ENCODE measurements at regions not wholly inside any gene's neighbourhood (a gene's known extent, or its start where the extent isn't known, plus 50 kb on each side); places are given as distances from the start of the nearest gene placed in this dataset.

DNA sequence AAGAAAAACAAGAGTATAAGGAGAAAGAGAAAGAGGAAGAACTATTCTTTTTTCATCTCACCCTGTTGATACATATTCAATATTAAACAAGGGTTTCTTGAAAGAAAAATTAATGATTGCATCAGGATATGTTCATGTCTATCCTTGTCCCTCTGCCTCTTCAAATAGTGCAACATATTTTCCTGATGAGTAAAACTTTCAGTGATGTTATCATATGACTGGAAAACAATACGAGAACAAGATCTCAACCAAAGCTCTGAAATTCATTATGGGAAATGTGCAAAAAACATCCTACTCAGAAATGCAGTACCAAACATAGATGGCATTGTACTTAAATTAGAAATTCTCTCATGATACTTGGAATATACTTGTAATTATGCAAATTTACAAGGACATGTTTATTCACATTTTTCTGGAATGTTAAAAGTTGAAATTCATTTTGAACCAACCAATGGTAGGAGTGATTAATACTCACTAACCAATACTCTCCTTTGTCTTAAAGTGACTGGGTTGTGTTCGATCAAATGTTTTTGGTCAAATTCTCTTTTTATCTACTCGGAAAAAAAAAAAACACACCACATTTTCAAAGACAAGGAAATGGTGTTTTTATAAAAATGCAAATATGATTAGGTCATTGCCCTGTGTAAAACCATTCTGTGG lies 148.9 kb upstream of the GULP1 start:
- TF ChIP-seq GATA3 (IDR thresholded peaks at IDR 0.05; ENCODE audit: low read depth, low read length) (no peak), GATA2 (IDR thresholded peaks at IDR 0.05; ENCODE audit: low read depth, low read length) (no peak)

DNA sequence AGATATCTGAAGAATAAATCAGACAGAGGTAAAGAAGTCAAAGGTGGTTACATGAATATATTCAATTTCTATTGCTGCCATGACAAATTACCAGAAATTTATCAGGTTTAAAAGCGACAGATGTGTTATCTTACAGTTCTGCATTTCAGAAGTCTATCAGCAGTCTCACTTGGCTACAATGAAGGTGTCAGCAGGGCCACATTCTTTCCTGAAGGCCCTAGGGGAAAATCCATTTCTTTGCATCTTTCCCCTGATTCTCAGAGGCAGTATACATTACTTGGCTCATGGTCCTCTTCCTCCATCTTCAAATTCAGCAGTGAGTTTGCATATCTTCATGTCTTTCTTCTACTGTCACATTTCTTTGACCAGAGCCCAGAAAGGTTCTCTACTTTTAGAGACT lies 145.8 kb upstream of the GULP1 start:
- TF ChIP-seq GATA2 (IDR thresholded peaks at IDR 0.05; ENCODE audit: low read depth, low read length) (no peak), GATA3 (IDR thresholded peaks at IDR 0.05; ENCODE audit: low read depth, low read length) (no peak)

DNA sequence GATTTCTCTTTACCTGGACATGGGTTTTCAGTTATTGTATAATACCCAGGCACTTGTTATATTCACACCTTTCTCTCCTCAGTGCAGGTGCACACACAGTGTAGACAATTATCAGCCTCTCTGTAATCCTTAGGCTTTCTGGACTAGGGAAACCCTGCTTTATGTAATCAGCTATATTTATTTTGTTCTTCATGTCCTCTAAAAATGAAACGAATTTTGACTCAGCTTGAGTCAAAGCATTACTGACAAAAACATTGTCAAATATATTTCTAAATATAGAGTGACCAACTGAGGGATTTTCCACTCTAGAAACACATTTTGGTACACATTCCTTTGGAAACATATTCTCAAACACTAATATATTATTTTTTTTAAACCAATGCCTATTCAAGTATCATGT lies 144.8 kb upstream of the GULP1 start:
- TF ChIP-seq GATA3 (IDR thresholded peaks at IDR 0.05; ENCODE audit: low read depth, low read length) (no peak), GATA2 (IDR thresholded peaks at IDR 0.05; ENCODE audit: low read depth, low read length) (no peak)

DNA sequence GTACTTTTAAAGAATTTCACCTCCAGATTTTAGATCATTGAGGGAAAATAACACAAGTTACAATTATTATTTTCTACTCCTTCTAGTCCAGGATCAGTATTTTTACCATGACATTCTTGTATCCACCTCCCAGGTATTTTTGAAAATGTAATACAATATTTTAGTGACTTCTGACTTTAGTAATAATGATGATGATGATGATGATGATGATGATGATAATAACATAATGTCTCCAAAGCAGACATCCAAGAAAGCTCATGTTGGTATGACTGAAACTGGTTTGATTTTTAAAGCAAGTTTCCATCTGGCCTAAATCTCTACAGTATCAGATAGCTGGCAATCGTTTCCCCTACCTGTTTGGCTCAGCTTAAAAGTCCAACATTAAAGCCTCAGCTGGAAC lies 140.0 kb upstream of the GULP1 start:
- TF ChIP-seq GATA2 (IDR thresholded peaks at IDR 0.05; ENCODE audit: low read depth, low read length), result no peak
- TF ChIP-seq GATA3 (IDR thresholded peaks at IDR 0.05; ENCODE audit: low read depth, low read length), result no peak

DNA sequence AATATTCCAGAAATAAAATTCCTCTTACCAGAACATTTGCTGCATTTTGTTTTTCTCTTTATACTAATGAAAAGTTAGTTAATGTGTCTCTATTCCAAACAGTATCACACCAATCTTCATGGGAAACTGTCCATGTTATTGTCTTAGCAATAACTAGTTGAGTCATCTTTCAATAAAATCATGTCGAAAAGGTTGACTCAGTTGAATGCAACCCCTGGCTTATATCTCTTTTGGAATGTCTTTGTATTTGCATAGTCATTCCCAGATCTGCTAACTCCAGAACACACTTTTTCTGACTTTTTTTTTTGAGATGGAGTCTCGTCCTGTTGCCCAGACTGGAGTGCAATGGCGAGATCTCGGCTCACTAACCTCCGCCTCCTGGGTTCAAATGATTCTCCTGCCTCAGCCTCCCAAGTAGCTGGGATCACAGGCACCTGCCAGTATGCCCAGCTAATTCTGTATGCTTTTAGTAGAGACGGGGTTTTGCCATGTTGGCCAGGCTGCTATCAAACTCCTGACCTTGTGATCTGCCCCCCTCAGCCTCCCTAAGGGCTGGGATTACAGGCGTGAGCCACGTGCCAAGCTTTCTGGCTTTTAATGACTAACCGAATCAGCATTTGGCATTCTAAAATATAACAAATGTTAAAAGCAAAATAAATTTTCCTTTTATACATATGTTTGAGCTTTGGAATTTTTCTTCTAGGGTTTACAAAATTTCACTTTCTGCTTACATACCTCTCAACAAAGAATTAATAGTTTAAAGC lies 133.2 kb upstream of the GULP1 start:
- TF ChIP-seq GATA2 (IDR thresholded peaks at IDR 0.05; ENCODE audit: low read depth, low read length), result no peak
- no peak for TF ChIP-seq GATA3 (IDR thresholded peaks at IDR 0.05; ENCODE audit: low read depth, low read length)

DNA sequence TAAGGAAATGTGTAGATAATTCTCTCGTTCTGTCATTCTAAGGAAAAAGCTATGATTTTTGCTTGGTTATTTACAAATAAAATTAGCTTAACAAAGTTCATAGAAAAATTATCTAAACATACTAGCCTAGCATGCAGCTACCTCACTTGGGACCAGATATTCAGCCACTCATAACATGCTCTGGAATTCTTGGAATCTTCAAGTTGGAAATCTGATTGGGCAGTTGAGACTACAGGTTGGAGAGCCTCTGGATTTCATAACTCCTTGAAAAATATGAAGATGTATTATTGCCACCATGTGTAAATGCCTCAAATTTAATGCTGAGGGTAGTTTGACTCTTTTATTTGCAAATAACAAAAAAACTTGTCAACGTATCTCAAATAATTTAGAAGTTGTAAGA lies 132.2 kb upstream of the GULP1 start:
- TF ChIP-seq GATA3 (IDR thresholded peaks at IDR 0.05; ENCODE audit: low read depth, low read length), result no peak
- no peak for TF ChIP-seq GATA2 (IDR thresholded peaks at IDR 0.05; ENCODE audit: low read depth, low read length)

DNA sequence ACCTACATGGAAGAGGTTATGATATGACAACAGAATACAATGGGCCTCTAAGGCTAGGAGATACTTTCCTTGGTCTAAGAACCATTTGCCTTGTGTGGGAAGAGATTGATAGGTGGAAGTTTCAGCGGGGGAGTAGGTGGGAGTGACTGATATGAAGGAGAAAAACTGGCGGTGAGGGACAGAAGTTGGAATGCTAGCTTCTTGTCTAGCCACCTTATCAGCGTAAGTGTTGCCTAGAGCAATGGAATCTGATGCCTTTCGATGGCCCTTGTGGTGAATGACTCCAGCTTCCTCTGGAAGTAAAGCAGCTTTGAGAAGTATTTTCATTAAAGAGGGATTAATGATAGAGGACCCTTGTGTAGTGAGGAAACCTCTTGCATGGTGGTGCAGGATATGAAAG lies 121.3 kb upstream of the GULP1 start:
- TF ChIP-seq GATA2 (IDR thresholded peaks at IDR 0.05; ENCODE audit: low read depth, low read length), result no peak
- no peak for TF ChIP-seq GATA3 (IDR thresholded peaks at IDR 0.05; ENCODE audit: low read depth, low read length)

DNA sequence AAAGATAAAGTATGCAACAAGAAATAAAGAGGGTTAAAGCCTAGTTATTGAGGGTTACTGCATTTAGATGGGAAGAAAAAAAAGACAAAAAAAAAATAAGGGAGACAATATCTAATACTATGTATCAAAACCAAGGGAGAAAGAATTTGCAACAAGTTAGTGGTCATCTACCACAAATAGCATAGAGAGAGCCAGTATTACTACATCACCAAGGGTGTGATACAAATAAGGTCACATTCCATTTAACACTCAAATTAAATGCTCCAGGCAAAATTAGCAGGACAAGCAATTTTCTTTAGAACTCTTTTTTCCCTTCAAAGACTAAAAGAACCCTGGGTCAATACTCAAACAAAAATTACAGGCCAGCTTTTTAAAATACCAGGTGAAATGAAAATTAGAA lies 115.1 kb upstream of the GULP1 start:
- TF ChIP-seq GATA2 (IDR thresholded peaks at IDR 0.05; ENCODE audit: low read depth, low read length) (no peak), GATA3 (IDR thresholded peaks at IDR 0.05; ENCODE audit: low read depth, low read length) (no peak)

DNA sequence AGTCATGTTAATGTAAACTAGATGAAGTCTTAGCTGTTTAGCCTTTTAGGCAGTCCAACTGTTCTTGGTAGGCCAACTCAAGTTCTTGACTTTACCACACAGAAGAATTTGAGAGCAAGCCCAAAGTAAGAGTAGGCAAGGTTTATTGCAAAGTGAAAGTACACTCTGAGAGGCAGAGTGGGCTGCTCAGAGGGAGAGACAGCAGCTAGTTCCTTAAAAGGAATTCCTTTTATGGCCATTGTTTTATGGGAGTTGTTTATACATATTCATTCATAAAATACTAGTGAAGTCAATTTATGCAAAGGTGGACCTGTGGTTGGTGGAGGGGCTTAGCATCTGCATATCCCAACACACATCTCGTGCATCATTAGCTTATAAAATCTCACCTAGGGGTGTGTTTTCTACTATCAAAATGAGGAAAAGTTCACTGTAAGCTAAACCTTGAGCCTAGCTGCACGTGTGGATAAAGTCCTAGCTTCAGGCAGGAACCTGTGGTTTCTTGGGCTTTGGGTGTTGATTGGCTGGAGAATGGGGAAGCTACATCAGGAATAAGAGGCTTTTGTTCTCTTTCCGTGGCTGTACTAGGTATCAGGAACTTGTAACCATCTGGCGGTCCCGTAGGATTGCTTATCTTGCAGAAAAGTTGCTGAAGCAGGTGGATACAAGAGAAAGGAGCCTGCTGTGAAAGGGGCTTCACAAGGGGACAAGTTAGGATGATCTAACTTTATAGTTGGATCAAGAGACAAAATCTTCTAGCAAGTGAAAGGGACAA lies 110.4 kb upstream of the GULP1 start:
- TF ChIP-seq GATA3 (IDR thresholded peaks at IDR 0.05; ENCODE audit: low read depth, low read length), result no peak
- TF ChIP-seq GATA2 (IDR thresholded peaks at IDR 0.05; ENCODE audit: low read depth, low read length), result no peak

DNA sequence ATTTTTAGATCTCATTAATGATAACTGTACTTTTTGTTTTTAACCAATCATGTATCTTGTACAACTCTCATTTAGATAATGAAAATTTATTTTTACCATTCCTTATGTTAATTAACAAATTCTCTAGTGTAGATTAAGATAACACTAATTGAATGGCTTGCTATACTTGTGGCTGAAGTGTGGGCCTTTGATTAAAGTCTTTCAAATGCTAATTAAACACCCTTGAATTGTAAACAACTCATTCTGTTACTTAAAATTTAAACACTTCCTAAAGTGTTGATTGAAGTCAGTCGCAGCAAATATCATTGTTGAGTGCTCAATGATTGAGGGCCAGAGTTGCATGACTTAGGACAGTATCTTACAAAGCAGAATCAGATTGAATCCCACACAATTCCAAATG lies 109.8 kb upstream of the GULP1 start:
- TF ChIP-seq GATA2 (IDR thresholded peaks at IDR 0.05; ENCODE audit: low read depth, low read length) (no peak), GATA3 (IDR thresholded peaks at IDR 0.05; ENCODE audit: low read depth, low read length) (no peak)

DNA sequence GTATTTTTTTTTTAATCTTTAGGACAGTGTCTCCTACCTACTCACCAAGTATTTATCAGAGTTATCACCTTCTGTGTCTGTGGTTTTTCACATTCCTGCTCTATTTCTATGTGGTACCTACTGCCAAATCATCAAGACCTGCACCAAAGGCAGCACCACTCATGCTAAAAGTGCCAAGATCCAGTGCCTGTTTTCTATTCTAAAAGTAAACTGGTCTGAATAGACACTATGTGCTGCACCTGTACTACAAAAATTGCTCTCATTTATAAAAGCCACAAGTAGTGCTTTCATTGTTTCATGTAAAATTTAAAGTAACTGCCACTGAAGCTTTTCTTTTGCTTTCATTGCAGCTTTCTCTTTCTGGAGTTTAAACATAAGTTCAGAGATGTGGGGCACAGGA lies 103.9 kb upstream of the GULP1 start:
- no peak for TF ChIP-seq GATA3 (IDR thresholded peaks at IDR 0.05; ENCODE audit: low read depth, low read length)
- no peak for TF ChIP-seq GATA2 (IDR thresholded peaks at IDR 0.05; ENCODE audit: low read depth, low read length)

DNA sequence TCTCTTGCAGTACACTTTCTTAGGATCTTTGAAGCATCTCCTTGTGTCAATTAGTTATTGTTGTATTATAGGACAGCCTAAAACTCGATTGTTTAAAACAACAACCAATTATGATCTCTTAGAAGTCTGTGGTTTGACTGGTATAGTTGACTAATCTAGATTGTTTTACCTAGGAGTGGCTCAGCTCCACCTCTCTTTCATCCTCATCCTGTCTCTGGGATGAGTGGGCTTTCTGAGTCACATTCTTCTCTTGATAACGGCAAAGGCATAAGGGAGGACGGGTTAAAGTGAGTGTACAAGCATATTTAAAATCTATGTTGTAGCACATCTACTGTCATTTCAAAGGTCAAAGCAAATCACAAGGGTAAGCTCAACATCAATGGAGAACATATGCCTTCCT lies 102.3 kb upstream of the GULP1 start:
- TF ChIP-seq GATA3 (IDR thresholded peaks at IDR 0.05; ENCODE audit: low read depth, low read length) (no peak), GATA2 (IDR thresholded peaks at IDR 0.05; ENCODE audit: low read depth, low read length) (no peak)

DNA sequence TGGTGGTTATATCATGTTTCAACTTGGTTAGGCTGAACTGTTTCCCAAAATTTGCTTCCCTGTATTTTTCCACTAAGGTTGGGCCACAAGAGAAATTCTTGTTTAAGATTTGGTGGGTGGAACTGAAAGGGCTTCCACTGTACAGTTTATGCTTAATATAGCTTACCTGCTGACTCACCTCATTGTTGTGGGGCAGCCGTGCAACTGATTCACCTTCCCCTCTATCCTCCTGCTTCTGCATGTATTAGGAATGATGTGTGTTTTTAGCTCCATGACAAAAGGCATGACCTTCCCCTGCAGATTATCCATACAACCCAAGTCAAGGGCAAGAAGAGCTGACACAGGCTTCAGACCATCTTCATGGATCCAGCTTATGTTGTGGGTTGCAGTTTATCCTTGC lies 98.4 kb upstream of the GULP1 start:
- TF ChIP-seq GATA3 (IDR thresholded peaks at IDR 0.05; ENCODE audit: low read depth, low read length) (no peak), GATA2 (IDR thresholded peaks at IDR 0.05; ENCODE audit: low read depth, low read length) (no peak)

DNA sequence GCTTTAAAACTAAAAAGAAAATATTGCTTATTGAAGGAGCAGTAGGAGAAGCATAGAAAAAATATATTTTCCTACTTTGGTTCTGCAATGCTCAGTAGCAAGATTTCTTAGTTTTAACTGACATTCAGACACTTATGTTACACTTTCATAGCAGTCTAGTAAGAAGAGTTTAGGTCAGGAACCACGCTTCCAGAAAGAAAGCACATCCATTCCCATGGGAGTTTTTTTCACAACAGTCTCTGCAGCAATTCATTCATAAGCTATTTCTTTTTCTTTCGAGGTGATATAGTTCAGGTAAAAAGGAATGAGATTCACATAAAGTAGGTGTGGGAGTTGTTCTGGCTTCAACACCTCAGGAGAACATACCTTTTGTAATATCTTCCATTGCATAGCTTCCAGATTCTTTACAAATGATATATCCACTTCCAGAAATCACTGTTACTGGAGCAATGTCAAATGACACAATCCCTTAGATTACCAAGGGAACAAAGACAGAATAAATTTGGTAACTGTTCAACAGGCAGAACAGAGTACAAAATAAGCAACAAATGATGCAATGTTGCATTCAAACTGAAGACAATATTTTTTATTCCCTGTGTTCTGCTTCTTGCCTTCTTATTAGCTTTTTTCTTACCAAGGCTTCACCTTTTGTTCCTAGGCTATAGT lies 95.2 kb upstream of the GULP1 start:
- no peak for TF ChIP-seq GATA3 (IDR thresholded peaks at IDR 0.05; ENCODE audit: low read depth, low read length)
- TF ChIP-seq GATA2 (IDR thresholded peaks at IDR 0.05; ENCODE audit: low read depth, low read length), result no peak

Measured in SH-SY5Y (cell line).